ENCODE measurements at regions not wholly inside any gene's neighbourhood (a gene's known extent, or its start where the extent isn't known, plus 50 kb on each side); places are given as distances from the start of the nearest gene placed in this dataset.

GRCh38 chr18:38035193-38035592, 469.6 kb upstream of the CELF4 start:
- no peak for TF ChIP-seq CTCF (conservative IDR thresholded peaks at IDR 0.05; ENCODE audit: low read depth, low read length)
- no peak for DNase-seq (ENCODE audit: low read depth)
- H3K4me3 ChIP-seq (ENCODE audit: low read depth, low read length) = no peak overlapping the region

- no peak overlapping the region for H3K4me3 ChIP-seq (ENCODE audit: low read depth, low read length)
- TF ChIP-seq CTCF (conservative IDR thresholded peaks at IDR 0.05; ENCODE audit: low read depth, low read length) = no peak
- DNase-seq (ENCODE audit: low read depth) = no peak
Measured at GRCh38 chr18:38033282-38033681, 467.7 kb upstream of the CELF4 start.

GRCh38 chr18:38032516-38032915, 466.9 kb upstream of the CELF4 start:
- DNase-seq (ENCODE audit: low read depth) = no peak
- H3K4me3 ChIP-seq (ENCODE audit: low read depth, low read length) = no peak overlapping the region
- no peak for TF ChIP-seq CTCF (conservative IDR thresholded peaks at IDR 0.05; ENCODE audit: low read depth, low read length)

- no peak for TF ChIP-seq CTCF (conservative IDR thresholded peaks at IDR 0.05; ENCODE audit: low read depth, low read length)
- no peak for DNase-seq (ENCODE audit: low read depth)
- no peak overlapping the region for H3K4me3 ChIP-seq (ENCODE audit: low read depth, low read length)
Measured at GRCh38 chr18:38028946-38029345, 463.3 kb upstream of the CELF4 start.

- TF ChIP-seq CTCF (conservative IDR thresholded peaks at IDR 0.05; ENCODE audit: low read depth, low read length) = no peak
- no peak overlapping the region for H3K4me3 ChIP-seq (ENCODE audit: low read depth, low read length)
- peak; percentile 22 for DNase-seq (ENCODE audit: low read depth)
Measured at GRCh38 chr18:38025433-38026038, 459.9 kb upstream of the CELF4 start.

GRCh38 chr18:38023871-38024270, 458.3 kb upstream of the CELF4 start:
- TF ChIP-seq CTCF (conservative IDR thresholded peaks at IDR 0.05; ENCODE audit: low read depth, low read length) = no peak
- no peak overlapping the region for H3K4me3 ChIP-seq (ENCODE audit: low read depth, low read length)
- no peak for DNase-seq (ENCODE audit: low read depth)

GRCh38 chr18:38022234-38022633, 456.6 kb upstream of the CELF4 start:
- no peak for DNase-seq (ENCODE audit: low read depth)

More at GRCh38 chr18:38022234-38022633, 456.6 kb upstream of the CELF4 start:
- no peak for TF ChIP-seq CTCF (conservative IDR thresholded peaks at IDR 0.05; ENCODE audit: low read depth, low read length)
- H3K4me3 ChIP-seq (ENCODE audit: low read depth, low read length) = no peak overlapping the region
